ENCODE measurements at regions not wholly inside any gene's neighbourhood (a gene's known extent, or its start where the extent isn't known, plus 50 kb on each side); places are given as distances from the start of the nearest gene placed in this dataset.

DNA sequence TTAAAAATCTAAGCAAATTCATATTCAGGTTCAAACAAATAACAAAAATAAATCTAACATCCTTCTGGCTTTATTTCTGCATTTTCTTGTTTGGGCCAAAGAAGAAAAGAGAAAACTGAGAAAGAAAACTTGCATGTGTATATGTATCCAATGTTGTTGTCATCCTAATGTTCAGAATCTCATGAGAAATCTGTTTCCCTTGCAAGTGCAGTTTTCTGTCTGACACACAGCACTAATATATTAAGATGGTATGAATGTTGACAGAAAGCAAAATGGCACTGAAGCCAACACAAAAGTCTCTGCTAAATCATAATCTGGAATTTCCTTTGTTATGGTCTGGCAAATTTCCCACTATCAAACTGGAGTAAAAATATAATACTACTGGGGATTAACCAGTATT is 235.9 kb downstream of the HGF start:
- TF ChIP-seq POLR2A (IDR thresholded peaks at IDR 0.05), result no peak
- TF ChIP-seq, protein P1, sequence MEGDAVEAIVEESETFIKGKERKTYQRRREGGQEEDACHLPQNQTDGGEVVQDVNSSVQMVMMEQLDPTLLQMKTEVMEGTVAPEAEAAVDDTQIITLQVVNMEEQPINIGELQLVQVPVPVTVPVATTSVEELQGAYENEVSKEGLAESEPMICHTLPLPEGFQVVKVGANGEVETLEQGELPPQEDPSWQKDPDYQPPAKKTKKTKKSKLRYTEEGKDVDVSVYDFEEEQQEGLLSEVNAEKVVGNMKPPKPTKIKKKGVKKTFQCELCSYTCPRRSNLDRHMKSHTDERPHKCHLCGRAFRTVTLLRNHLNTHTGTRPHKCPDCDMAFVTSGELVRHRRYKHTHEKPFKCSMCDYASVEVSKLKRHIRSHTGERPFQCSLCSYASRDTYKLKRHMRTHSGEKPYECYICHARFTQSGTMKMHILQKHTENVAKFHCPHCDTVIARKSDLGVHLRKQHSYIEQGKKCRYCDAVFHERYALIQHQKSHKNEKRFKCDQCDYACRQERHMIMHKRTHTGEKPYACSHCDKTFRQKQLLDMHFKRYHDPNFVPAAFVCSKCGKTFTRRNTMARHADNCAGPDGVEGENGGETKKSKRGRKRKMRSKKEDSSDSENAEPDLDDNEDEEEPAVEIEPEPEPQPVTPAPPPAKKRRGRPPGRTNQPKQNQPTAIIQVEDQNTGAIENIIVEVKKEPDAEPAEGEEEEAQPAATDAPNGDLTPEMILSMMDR (IDR thresholded peaks at IDR 0.05), result no peak

Measured in adrenal gland (tissue), 5 donors.